ENCODE measurements at regions not wholly inside any gene's neighbourhood (a gene's known extent, or its start where the extent isn't known, plus 50 kb on each side); places are given as distances from the start of the nearest gene placed in this dataset.
"Not testable (repeated sequence)": the region's sequence is repeated elsewhere in the genome, so short reads cannot be mapped to it uniquely, and the experiment has no call there.

DNA sequence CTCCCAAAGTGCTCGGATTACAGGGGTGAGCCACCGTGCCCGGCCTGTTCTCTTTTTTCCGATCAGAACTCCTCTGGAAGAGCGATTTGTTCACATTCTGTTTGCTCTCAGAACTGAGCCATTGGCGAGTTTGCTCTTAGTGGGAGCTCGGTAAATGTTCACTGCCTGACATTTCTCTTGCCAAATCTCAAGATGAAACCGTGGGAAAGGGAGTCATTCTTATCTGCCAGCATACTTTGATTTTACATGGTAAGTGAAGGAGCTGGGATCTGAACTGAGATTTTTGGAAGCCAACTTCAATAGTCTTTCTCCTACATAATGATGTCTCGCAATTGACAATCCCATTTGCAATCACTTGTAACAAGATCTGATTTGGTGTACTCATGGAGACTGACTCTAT lies 445.8 kb upstream of the ISX start:
- Histone ChIP-seq H3K9me3 (no peaks in the 10 kb centered on the region), H3K4me3 (no peak overlapping the region), H3K27me3 (no peaks in the 10 kb centered on the region), H3K27ac (no peak overlapping the region), H3K4me1 (no peaks in the 10 kb centered on the region), H3K36me3 (replicated peaks in 1 of 2; ENCODE audit: insufficient read depth in 1 of 2, low read depth in 2 of 2) (no peaks in the 10 kb centered on the region)
- ATAC-seq (no peak), DNase-seq (no peak)
- TF ChIP-seq POLR2A (IDR thresholded peaks at IDR 0.05), result no peak
- TF ChIP-seq, protein P1, sequence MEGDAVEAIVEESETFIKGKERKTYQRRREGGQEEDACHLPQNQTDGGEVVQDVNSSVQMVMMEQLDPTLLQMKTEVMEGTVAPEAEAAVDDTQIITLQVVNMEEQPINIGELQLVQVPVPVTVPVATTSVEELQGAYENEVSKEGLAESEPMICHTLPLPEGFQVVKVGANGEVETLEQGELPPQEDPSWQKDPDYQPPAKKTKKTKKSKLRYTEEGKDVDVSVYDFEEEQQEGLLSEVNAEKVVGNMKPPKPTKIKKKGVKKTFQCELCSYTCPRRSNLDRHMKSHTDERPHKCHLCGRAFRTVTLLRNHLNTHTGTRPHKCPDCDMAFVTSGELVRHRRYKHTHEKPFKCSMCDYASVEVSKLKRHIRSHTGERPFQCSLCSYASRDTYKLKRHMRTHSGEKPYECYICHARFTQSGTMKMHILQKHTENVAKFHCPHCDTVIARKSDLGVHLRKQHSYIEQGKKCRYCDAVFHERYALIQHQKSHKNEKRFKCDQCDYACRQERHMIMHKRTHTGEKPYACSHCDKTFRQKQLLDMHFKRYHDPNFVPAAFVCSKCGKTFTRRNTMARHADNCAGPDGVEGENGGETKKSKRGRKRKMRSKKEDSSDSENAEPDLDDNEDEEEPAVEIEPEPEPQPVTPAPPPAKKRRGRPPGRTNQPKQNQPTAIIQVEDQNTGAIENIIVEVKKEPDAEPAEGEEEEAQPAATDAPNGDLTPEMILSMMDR (IDR thresholded peaks at IDR 0.05), result no peak
- 61% methylated on average over 9 of the region's 9 CpGs for WGBS, 2 donors
- intact Hi-C loops (cut with DNase I), result no loop called here

DNA sequence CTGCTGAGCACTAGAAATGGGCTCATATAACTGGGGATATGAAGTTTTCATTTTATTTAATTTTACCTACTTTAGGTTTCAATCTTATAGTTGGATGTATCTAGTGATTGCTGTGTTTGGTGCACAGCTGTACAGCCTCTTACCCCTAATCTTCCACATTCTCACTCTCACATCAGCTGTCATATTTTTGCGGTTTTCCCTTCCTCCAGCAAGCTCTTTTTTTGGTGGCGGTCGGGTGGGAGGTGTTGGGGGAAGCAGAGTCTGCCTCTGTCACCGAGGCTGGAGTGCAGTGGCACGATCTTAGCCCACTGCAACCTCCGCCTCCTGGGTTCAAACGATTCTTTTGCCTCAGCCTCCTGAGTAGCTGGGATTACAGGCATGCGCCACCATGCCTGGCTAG lies 445.1 kb upstream of the ISX start:
- intact Hi-C loops (cut with DNase I), result no loop called here
- 70 to 86% methylated on average over 8 of the region's 8 CpGs for WGBS, 2 donors
- no peak overlapping the region for H3K27ac ChIP-seq
- no peaks in the 10 kb centered on the region for H3K9me3 ChIP-seq
- no peak overlapping the region for H3K4me3 ChIP-seq
- DNase-seq (no peak), ATAC-seq (no peak)
- no peak for TF ChIP-seq POLR2A (IDR thresholded peaks at IDR 0.05)
- TF ChIP-seq, protein P1 (IDR thresholded peaks at IDR 0.05), result no peak
- no peaks in the 10 kb centered on the region for H3K27me3 ChIP-seq
- H3K36me3 ChIP-seq (replicated peaks in 1 of 2; ENCODE audit: insufficient read depth in 1 of 2, low read depth in 2 of 2), result no peaks in the 10 kb centered on the region
- H3K4me1 ChIP-seq, result no peaks in the 10 kb centered on the region

DNA sequence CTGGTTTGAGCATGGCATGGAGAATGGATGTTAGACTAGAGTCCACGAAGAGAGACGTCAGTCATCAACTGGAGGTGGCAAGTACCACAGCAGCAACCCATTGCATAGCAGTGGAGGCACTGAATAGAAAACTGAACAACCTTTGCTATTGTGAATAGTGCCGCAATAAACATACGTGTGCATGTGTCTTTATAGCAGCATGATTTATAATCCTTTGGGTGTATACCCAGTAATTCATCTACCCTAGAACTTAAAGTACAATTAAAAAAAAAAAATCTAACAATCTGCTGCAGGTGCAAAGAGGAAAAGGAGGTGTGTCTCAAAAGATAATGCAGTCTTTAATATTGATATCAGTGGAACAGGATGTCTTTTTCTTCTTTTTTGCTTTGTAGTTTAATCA lies 443.4 kb upstream of the ISX start:
- H3K4me3 ChIP-seq, result no peak overlapping the region
- intact Hi-C loops (cut with DNase I), result no loop called here
- H3K9me3 ChIP-seq, result no peaks in the 10 kb centered on the region
- ATAC-seq (no peak), DNase-seq (no peak)
- no peaks in the 10 kb centered on the region for H3K4me1 ChIP-seq
- H3K27me3 ChIP-seq, result no peaks in the 10 kb centered on the region
- WGBS, 2 donors, result 59 to 61% methylated on average over 4 of the region's 4 CpGs
- TF ChIP-seq, protein P1 (IDR thresholded peaks at IDR 0.05), result no peak
- no peak for TF ChIP-seq POLR2A (IDR thresholded peaks at IDR 0.05)
- no peaks in the 10 kb centered on the region for H3K36me3 ChIP-seq (replicated peaks in 1 of 2; ENCODE audit: insufficient read depth in 1 of 2, low read depth in 2 of 2)
- no peak overlapping the region for H3K27ac ChIP-seq

DNA sequence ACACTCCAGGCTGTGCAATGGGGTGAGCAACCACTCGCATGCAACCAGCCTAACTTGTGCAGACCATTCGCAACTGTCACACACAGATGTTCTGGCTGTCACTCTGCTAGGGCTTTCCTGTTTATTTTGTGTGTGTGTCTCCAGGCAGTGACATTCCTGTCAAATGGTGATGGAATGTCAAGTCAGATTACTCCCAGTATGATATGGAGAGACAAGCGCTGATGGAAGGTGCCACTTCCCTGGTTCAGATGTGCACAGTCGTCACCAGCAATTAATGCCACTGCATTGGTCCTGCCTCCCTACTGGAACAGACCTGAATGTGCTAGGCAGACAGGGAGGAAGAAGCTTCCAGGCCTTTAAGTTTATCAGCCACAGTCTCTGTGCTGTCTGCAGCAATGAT lies 442.4 kb upstream of the ISX start:
- no peaks in the 10 kb centered on the region for H3K9me3 ChIP-seq
- intact Hi-C loops (cut with DNase I), result no loop called here
- no peaks in the 10 kb centered on the region for H3K36me3 ChIP-seq (replicated peaks in 1 of 2; ENCODE audit: insufficient read depth in 1 of 2, low read depth in 2 of 2)
- H3K27me3 ChIP-seq, result no peaks in the 10 kb centered on the region
- DNase-seq (no peak), ATAC-seq (no peak)
- H3K4me3 ChIP-seq, result no peak overlapping the region
- WGBS, 2 donors, result 54 to 73% methylated on average over 4 of the region's 4 CpGs
- no peak for TF ChIP-seq POLR2A (IDR thresholded peaks at IDR 0.05)
- TF ChIP-seq, protein P1 (IDR thresholded peaks at IDR 0.05), result no peak
- H3K4me1 ChIP-seq, result no peaks in the 10 kb centered on the region
- no peak overlapping the region for H3K27ac ChIP-seq

DNA sequence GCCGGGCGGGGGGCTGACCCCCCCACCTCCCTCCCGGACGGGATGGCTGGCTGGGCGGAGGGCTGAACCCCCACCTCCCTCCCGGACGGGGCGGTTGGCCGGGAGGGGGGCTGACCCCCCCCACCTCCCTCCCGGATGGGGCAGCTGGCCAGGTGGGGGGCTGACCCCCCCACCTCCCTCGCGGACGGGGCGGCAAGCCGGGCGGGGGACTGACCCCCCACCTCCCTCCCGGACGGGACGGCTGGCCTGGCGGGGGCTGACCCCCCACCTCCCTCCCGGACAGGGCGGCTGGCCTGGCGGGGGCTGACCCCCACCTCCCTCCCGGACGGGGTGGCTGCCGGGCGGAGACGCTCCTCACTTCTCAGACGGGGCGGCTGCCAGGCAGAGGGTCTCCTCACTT lies 440.1 kb upstream of the ISX start:
- intact Hi-C loops (cut with DNase I); H3K4me1 ChIP-seq; H3K27me3 ChIP-seq; H3K36me3 ChIP-seq (replicated peaks in 1 of 2; ENCODE audit: insufficient read depth in 1 of 2, low read depth in 2 of 2); DNase-seq; H3K9me3 ChIP-seq; ATAC-seq; H3K27ac ChIP-seq; H3K4me3 ChIP-seq: not testable (repeated sequence)
- no CpG with 5 or more reads among the region's 30 CpGs for WGBS, 2 donors

All from body of pancreas (tissue), 4 donors.